Lung (tissue), 11 donors: ENCODE measurements at regions not wholly inside any gene's neighbourhood (a gene's known extent, or its start where the extent isn't known, plus 50 kb on each side); places are given as distances from the start of the nearest gene placed in this dataset.

Experiments used
- ATAC-seq: fragments of 200-7000 bp; cut with Tn5 transposase; one replicate; pipeline ENCODE4 v1.9.1; 2020; ENCODE audit warnings: moderate number of reproducible peaks; ENCODE audit not compliant: insufficient read depth, low FRiP score
- DNase-seq, 3 donors: peaks; one replicate each; pipeline ENCODE4 v3.0.0-alpha.2; 2013 to 2017
- H3K27ac ChIP-seq, 2 donors: one replicate each; pipeline ENCODE4 v1.5.1; 2013; ENCODE audit warnings: mild to moderate bottlenecking in 2 of 2, moderate library complexity in 2 of 2, control low read depth in 1 of 2, inconsistent platforms in 1 of 2, low read depth in 1 of 2, low read length in 1 of 2
- H3K27me3 ChIP-seq, 3 donors: one replicate each; pipeline ENCODE4 v1.5.1; 2013; ENCODE audit warnings: low read length in 2 of 3; ENCODE audit not compliant: control insufficient read depth in 3 of 3, insufficient read depth in 3 of 3
- H3K36me3 ChIP-seq, 4 donors: one replicate each; pipeline ENCODE4 v1.5.1; 2013; ENCODE audit warnings: low read length in 4 of 4, mild to moderate bottlenecking in 1 of 4, moderate library complexity in 1 of 4; ENCODE audit not compliant: control insufficient read depth in 4 of 4, insufficient read depth in 4 of 4
- H3K4me1 ChIP-seq, 5 donors: one replicate each; pipeline ENCODE4 v1.5.1; 2013; ENCODE audit warnings: low read length in 5 of 5, mild to moderate bottlenecking in 2 of 5, moderate library complexity in 1 of 5; ENCODE audit not compliant: control insufficient read depth in 5 of 5, insufficient read depth in 5 of 5
- H3K4me3 ChIP-seq: one replicate; pipeline ENCODE4 v1.5.1; 2013; ENCODE audit warnings: mild to moderate bottlenecking, control low read depth, moderate library complexity
- H3K9ac ChIP-seq, 2 donors: one replicate each; pipeline ENCODE4 v1.5.1; 2013; ENCODE audit warnings: low read length in 2 of 2, control low read depth in 1 of 2; ENCODE audit not compliant: insufficient read depth in 1 of 2
- H3K9me3 ChIP-seq, 4 donors: one replicate each; pipeline ENCODE4 v1.5.1; 2013; ENCODE audit warnings: low read length in 3 of 4, mild to moderate bottlenecking in 1 of 4, moderate library complexity in 1 of 4; ENCODE audit not compliant: control insufficient read depth in 4 of 4, insufficient read depth in 3 of 4
- WGBS, 2 donors: extraction: QIAGEN DNeasy Blood & Tissue Kit; methylation state at CpG; one replicate each; pipeline ENCODE4 v1.1.7; 2013; 5-methylcytosine and 5-hydroxymethylcytosine counted together
- TF ChIP-seq, protein P1 (sequence below): IDR thresholded peaks from 2 replicates; pipeline ENCODE4 v1.5.1; 2012; ENCODE audit warnings: mild to moderate bottlenecking; ENCODE audit errors: control extremely low read depth, extremely low read depth
- donor health status: control.
- donor health status: control.
- donor health status: Bipolar disorder and iron deficiency.
- donor health status: healthy.
- donor health status: DM: yes; HTN: yes; CAD: no.

DNA sequence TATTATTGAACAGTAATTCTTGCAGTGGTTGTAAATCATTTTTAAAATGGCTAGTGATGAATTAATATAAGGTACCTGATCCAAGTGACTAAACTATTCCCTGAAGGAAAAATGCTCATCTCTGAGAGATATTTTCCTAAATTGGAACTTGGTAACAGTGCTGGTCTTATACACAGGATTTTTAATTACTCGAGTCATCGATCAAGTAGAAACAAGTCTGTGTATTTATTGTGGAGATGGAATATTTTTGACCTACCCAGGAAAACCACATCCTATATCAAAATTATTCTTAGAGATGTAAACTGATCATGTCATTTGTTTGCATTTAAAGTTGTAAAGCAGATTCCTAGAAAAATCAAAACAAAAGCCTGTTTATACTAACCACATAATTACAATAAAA, 166.9 kb downstream of the MOXD1 start:
- H3K27ac ChIP-seq = no peak overlapping the region
- DNase-seq (no peak), ATAC-seq (no peak)
- H3K27me3 ChIP-seq = no peaks in the 10 kb centered on the region
- H3K9ac ChIP-seq = no peak overlapping the region
- H3K4me1 ChIP-seq = no peaks in the 10 kb centered on the region
- no peak overlapping the region for H3K4me3 ChIP-seq
- no peaks in the 10 kb centered on the region for H3K9me3 ChIP-seq
- no peaks in the 10 kb centered on the region for H3K36me3 ChIP-seq
- TF ChIP-seq, protein P1, sequence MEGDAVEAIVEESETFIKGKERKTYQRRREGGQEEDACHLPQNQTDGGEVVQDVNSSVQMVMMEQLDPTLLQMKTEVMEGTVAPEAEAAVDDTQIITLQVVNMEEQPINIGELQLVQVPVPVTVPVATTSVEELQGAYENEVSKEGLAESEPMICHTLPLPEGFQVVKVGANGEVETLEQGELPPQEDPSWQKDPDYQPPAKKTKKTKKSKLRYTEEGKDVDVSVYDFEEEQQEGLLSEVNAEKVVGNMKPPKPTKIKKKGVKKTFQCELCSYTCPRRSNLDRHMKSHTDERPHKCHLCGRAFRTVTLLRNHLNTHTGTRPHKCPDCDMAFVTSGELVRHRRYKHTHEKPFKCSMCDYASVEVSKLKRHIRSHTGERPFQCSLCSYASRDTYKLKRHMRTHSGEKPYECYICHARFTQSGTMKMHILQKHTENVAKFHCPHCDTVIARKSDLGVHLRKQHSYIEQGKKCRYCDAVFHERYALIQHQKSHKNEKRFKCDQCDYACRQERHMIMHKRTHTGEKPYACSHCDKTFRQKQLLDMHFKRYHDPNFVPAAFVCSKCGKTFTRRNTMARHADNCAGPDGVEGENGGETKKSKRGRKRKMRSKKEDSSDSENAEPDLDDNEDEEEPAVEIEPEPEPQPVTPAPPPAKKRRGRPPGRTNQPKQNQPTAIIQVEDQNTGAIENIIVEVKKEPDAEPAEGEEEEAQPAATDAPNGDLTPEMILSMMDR = no peak
- 86 to 89% methylated on average over 2 of the region's 2 CpGs for WGBS, 2 donors

DNA sequence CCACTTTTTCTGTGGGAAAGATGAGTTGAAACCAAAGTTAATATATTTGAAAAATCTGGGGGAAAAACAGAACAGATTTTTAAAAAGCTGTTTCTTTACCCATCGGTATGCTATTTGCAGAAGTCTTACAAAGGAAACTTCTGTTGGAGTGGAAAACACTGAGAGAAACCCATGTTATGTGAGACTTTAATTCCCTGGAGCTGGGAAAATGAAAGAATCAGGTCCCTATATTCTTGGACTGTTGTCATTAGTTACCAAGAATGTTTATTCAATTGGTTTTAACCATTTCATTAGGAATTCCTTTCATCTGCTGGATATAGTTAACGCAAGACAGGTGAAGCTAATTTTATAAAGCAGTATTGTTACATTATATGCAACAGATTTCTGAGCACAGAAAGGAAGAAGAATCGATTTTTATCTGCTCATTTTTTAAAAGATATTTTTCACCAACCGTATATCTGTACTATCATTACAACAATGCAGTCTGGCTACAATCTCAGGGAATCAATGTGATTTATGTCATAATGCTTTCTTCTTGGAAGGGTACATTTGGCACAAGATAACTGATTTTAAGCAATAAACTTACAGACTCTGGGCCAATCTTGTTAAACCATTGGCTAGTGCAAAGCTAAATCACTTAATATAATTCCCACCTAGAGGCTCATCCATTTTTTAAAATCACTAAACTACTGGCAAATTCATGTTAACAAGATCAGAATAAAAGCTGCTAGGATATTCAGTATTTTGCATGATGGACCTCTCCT, 170.0 kb downstream of the MOXD1 start:
- Histone ChIP-seq H3K27ac (no peak overlapping the region), H3K4me3 (no peak overlapping the region), H3K9me3 (no peaks in the 10 kb centered on the region), H3K27me3 (no peaks in the 10 kb centered on the region), H3K4me1 (no peaks in the 10 kb centered on the region), H3K9ac (no peak overlapping the region), H3K36me3 (no peaks in the 10 kb centered on the region)
- 86 to 87% methylated on average over 4 of the region's 4 CpGs for WGBS, 2 donors
- DNase-seq = no peak
- TF ChIP-seq, protein P1 = no peak
- no peak for ATAC-seq

DNA sequence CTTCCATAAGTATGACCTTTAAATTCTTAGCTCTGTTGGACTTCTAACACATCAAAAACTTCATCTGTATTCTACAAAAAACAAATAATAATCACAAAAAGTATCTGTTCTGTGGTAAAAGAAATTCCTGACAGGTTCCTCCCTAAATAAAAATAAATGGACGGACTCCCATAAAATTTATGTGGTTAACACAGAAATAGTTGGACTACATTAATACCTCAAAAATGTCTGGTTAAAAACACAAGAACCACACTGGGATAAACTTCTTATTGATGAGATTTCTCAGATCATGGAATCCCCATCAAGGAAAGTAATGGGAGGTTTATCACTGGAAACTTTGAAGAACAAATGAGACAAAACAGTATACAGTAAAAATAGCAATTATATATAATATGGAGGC, 172.4 kb downstream of the MOXD1 start:
- Histone ChIP-seq H3K4me1 (no peaks in the 10 kb centered on the region), H3K27ac (no peak overlapping the region), H3K9me3 (peaks cover 0 to 7% (median 2%) of the 10 kb centered on the region in 4 donors), H3K9ac (no peak overlapping the region), H3K27me3 (no peaks in the 10 kb centered on the region), H3K4me3 (no peak overlapping the region), H3K36me3 (no peaks in the 10 kb centered on the region)
- 85 to 87% methylated on average over 1 of the region's 1 CpG for WGBS, 2 donors
- ATAC-seq = no peak
- TF ChIP-seq, protein P1 = no peak
- DNase-seq = no peak

DNA sequence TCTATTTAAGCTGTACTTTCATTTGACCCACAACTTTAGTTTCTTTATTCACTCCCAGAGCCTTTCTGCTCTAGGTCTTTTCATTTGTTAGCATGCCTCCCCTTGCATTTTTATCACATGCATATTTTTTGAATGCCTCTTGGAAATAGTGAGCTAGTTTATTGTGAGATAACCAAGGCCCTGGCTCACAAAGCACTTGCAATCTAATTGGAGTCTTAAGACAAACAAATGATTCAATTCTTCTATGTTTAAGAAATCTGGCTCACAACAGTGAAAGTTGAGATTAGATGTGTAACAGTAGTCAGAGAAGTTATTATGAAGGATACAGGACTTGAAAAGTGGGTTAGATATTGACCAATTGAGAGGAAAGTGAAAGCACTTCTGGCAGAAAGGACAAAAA, 173.4 kb downstream of the MOXD1 start:
- TF ChIP-seq, protein P1 = no peak
- H3K36me3 ChIP-seq = no peaks in the 10 kb centered on the region
- H3K27ac ChIP-seq = no peak overlapping the region
- H3K9me3 ChIP-seq = peaks cover 0 to 7% (median 2%) of the 10 kb centered on the region in 4 donors
- H3K9ac ChIP-seq = no peak overlapping the region
- DNase-seq (peak in 1 of 3 donors; percentile 7), ATAC-seq (no peak)
- H3K27me3 ChIP-seq = no peaks in the 10 kb centered on the region
- no peaks in the 10 kb centered on the region for H3K4me1 ChIP-seq
- H3K4me3 ChIP-seq = no peak overlapping the region
